GM12873 (cell line): ENCODE measurements at regions not wholly inside any gene's neighbourhood (a gene's known extent, or its start where the extent isn't known, plus 50 kb on each side); places are given as distances from the start of the nearest gene placed in this dataset.

Experiments used
- CTCF ChIP-seq: IDR thresholded peaks from 2 replicates; pipeline ENCODE4 v1.5.1; 2012; ENCODE audit warnings: low read depth, mild to moderate bottlenecking, moderate library complexity, low read length, control low read depth; ENCODE audit not compliant: insufficient read depth; ENCODE audit errors: missing control alignments

GRCh38 chr7:32227746-32228145 lies 157.5 kb upstream of the PDE1C start:
- no peak for TF ChIP-seq CTCF

GRCh38 chr7:32224276-32224675 lies 154.1 kb upstream of the PDE1C start:
- TF ChIP-seq CTCF, result no peak

- TF ChIP-seq CTCF, result no peak
These were observed 153.5 kb upstream of the PDE1C start for GRCh38 chr7:32223721-32224120.

GRCh38 chr7:32223071-32223650 lies 153.0 kb upstream of the PDE1C start:
- no peak for TF ChIP-seq CTCF

GRCh38 chr7:32222251-32222900 lies 152.2 kb upstream of the PDE1C start:
- no peak for TF ChIP-seq CTCF

- TF ChIP-seq CTCF, result no peak
These were observed 151.5 kb upstream of the PDE1C start for GRCh38 chr7:32221736-32222135.

GRCh38 chr7:32221056-32221455 lies 150.8 kb upstream of the PDE1C start:
- TF ChIP-seq CTCF, result no peak
